HG03469 (cell line): ENCODE measurements at regions not wholly inside any gene's neighbourhood (a gene's known extent, or its start where the extent isn't known, plus 50 kb on each side); places are given as distances from the start of the nearest gene placed in this dataset.
"Not testable (repeated sequence)": the region's sequence is repeated elsewhere in the genome, so short reads cannot be mapped to it uniquely, and the experiment has no call there.

Source experiments
- ATAC-seq: cut with Tn5 transposase; IDR thresholded peaks from one replicate; pipeline ENCODE4 v1.9.1; 2021; ENCODE audit warnings: mild to moderate bottlenecking, moderate library complexity, moderate number of reproducible peaks; ENCODE audit not compliant: unreplicated experiment

DNA sequence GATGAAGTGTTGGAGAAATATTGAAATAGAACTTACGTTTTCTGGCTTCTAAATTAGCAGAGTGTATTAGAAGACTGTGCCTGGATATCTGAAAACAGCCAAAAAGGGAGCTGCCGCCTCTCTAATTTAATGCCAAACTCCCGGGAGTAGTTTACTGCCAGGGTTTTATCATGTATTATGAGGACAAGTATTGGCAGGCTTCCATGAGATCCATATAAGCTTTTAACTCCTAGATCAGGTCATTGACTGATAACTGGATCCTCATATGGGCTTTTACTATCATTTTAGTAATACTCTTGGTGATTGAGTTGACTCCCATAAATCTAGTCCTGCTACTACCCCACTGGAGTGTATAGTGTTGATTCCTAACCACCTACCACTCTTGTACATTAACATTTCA is 178.4 kb upstream of the CXADR start:
- ATAC-seq = no peak

DNA sequence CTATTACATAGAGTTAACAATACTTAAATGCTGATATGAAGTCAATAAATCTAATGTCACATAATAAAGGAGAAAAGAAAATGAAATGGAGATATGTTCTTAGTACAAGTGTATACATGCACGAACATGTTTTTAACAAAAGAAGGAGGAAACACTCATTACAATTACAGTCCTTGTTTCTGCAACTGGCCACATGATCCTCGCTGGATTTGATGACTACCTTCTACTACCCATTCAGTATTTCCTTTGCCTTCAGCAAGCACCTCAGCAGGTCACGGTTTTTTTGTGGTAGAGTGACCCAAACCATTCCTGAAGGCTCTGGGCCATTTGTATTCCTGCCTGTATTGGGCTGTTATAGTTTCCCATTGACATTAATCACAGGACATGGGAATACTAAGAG is 172.8 kb upstream of the CXADR start:
- ATAC-seq = no peak

DNA sequence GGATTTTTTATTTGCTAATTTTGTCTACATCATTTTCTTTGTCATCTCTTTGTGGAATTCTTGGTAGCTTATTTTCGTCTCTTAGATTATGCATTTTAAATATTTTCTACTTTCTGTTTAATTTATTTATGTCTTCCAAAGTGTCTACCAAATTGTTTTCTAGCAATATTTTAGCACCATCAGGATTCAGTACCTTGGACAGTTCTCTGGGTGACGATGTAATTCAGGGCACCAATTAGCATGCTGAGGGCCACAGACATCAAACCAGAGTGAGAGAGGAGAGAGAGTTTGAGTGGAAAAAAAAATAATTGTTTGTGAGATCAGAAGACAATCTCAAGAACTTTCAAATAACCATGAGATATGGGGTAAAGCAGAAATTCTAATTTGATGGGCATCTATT is 169.8 kb upstream of the CXADR start:
- ATAC-seq = no peak

DNA sequence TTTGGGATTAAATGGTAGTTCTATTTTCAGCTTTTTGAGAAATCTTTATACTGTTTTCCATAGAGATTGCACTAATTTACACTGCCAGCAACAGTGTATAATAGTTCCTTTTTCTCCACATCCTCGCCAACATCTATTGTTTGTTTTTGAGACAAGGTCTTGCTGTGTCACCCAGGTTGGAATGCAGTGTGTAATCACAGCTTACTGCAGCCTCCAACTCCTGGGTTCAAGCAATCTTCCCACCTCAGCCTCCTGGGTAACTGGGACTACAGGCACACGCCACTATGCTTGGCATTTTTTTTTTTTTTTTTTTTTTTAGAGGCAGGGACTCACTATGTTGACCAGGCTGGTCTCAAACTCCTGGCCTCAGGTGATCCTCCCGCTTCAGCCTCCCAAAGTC is 164.5 kb upstream of the CXADR start:
- ATAC-seq = no peak

DNA sequence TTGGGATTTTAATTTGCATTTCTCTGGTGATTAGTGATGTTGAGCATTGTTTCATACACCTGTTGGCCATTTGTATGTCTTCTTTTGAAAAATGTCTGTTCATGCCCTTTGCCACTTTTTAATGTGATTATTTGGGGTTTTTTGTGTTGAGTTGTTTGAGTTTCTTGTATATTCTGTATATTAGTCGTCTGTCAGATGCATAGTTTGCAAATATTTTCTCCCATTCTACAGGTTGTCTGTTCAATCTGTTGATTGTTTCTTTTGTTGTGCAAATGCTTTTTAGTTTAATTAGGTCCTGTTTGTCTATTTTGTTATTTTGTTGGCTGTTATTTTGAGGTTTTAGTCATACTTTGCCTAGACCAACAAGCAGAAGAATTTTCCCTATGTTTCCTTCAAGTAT is 164.0 kb upstream of the CXADR start:
- no peak for ATAC-seq

DNA sequence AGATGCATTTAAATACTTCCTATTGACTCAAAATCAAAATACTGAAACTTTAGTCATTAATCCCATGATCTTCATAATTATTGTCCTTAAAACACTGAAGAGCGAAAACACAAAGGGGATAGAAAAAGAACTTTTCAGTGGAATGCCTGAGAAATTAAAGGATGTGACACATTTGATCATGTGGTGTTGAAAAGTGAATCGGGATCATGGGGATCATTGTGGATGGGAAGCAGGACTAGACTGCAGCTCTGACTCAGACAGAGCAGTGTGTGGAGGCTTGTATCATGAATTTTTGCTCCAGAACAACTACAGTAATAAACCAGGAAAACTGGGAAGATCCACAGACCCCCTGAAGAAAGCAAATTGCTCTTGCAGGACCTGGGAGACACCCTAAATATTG is 161.1 kb upstream of the CXADR start:
- no peak for ATAC-seq

DNA sequence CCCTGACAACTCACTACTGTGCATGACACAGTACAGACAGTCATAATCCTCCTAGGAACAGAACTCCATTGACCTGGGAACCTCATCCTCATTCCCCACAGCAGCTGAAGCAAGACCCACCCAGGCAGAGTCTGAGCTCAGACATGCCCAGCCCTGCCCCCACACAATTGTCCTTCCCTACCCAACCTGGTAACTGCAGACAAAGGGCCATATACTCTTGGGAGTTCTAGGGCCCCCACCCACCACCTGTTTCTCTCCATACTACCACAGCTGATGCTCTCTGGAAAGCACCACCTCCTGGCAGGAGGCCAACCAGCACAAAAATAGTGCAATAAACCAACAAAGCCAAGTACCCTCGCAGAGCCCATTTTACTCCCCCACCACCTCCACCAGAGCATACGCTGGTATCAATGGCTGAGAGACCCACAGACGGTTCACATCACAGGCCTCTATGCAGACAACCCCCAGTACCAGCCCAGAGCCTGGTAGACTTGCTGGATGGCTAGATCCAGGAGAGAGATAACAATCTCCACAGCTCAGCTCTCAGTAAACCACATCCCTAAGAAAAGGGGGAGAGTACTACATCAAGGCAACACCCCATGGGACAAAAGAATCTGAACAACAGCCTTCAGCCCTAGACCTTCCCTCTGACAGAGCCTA is 159.7 kb upstream of the CXADR start:
- no peak for ATAC-seq

DNA sequence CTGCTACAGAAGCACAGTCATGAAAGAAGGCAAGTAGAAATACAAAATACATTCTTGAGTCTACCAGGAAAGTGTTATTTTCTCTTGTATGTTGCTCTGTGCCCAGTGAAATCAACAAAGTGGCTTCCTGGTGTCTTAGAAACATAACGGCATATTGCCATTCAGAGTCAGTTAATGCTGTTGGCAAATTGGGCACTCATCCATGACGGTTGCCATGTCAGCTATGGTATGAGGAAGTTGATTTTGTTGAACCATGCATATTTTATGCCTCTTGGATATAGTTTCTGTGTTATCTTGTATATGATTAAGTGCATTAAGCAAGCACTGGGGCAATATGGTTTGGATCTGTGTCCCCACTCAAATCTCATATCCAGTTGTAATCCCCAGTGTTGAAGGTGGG is 153.1 kb upstream of the CXADR start:
- ATAC-seq = no peak

DNA sequence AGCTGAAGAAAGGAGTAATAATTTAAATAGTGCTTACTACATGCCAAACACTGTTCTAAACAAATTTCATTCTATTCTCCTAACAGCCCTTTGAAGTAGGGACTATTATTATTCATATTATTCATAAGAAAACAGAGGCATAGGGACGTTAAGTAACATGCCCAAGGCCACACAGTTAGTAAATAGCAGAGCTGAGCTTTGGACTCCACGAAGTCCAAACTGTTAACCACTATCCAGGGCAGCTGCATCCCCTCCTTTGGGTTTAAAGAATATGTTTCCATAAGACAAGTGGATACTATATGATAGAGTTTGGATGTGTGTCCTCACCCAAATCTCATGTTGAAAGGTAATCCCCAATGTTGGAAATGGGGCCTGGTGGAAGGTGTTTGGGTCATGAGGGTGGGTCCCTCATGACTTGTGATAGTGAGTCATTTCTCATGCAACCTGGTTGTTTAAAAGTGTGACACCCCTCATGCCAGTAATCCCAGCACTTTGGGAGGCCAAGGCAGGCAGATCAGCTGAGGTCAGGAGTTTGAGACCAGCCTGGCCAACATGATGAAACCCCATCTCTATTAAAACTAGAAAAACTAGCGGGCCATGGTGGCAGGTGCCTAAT is 144.0 kb upstream of the CXADR start:
- ATAC-seq = no peak

DNA sequence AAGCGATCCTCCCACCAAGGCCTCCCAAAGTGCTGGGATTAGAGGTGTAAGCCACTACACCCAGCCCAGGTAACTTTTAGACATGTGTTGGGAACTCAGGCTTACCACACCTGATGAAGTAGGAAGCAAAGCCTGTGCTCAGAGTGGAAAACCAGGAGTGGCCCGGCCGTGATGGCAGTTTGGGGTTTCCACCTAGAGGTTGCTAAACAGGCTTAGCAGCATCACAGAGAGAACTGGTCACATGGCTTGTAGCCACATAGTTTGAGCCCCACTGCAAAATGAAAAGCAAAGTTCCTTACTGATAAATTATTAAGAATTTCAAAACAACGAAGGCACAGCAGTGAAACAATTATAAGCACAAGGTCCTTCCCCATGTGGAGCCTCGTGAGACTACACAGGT is 142.6 kb upstream of the CXADR start:
- ATAC-seq = no peak

DNA sequence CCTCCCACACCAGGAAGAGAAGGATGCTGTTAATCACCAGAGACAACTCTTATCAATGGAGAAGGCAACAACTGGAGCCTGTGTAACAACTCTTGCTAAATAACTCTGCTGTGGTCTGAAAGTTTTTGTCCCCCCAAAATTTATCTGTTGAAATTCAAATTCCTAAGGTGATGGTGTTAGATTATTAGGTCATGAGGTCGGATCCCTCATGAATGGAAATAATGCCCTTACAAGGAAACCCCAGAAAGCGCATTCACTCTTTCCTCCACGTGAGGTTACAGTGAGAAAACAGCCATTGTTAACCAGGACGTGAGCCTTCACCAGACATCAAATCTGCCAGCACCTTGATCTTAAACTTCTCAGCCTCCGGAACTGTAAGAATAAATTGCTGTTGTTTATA is 141.9 kb upstream of the CXADR start:
- no peak for ATAC-seq

DNA sequence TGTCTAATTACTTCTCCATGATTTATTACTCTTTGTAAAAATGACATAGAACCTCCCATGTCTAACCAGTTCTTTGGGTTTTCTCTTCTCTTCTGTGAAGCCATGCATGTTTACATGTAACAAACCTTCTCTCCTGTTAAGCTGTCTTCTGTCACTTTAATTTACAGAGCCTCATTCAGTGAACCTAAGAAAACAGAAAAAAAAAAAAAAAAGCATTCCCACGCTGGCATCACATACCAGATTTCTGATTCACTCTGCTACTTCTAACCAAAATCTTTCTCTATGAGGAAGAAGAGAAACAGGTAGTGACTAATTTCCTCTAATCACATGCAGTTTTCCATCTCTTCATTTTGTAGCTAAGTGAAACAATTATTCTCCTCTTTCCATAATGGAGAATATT is 141.4 kb upstream of the CXADR start:
- ATAC-seq = no peak

DNA sequence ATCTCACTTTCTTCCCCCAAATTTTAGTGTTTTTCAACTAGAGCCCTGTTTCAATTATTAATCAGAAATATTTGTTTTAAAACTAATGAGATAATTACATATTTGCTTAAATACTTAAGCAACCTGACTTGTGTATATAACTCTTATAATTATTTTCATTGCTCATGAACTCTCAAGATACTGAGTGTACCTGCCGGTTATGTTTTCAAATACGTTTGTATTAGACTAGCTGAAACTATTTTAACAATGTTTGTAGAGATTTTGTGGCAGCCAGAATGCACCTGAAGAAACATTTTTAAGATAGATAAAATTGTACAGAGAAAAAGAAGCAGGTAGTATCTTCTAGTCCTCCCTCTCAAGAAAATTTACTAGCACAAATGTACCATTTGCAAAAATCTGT is 140.6 kb upstream of the CXADR start:
- no peak for ATAC-seq

DNA sequence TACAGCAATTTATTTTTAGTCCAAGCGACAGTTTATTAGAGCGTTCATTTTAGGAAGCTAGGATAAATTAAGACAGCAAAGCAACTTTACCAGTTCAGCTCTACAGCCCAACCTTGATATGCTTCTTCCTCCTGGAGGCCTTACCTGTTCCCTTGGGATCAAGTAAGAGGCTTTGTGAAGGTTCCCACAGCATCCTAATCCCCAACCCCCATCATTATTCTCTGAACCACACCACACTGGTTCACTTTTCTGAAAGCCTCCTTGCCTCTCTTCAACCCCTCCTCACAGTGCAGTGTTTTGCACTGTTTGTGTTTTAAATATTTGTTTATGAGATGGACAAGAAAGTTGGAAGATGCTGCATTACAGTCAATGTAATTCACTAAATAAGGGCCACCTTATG is 126.3 kb upstream of the CXADR start:
- no peak for ATAC-seq

DNA sequence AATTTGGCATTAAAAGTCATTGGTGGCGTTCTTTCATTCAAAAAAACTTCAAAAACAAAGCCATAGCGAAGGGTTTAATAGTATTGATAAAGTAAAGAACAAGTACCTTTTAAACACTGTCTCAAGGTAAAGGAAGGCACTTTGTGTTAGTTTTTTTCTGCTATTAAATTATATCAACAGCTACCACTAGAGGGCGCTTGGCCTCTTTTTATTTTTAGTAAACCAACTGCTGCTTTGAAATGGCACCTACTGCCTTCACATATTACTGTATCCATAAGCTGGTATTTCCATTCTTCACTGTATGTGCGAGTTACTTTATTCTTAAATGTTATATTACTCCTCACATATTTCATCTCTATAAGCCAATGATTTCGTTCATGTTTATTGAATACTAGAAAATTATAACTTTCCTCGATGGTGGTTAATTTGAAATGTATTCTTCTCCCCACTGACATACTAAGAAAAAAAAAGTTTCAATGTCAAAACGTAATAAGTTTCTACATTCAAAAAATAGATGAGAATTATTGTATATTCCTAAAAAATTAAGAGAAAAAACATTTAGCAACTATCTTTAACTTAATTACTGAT is 125.7 kb upstream of the CXADR start:
- ATAC-seq = peak; percentile 76

DNA sequence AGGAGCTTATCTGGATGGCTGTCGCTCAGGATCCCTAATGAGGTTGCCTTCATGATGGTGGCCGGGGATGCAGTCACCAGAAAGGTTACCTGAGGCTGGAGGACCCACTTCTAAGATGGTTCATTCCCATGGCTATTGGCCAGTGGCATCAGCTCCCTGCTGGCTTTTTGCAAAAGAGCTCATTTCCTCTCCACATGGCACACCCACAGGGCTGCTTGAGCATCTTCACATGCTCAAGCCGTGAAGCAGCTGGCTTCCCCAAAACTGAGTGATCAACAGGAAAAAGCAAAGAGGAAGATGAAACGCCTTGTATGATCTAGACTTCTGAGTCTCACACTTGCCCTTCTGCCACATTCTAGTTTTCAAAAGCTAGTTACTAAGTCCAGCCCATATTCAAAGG is 124.6 kb upstream of the CXADR start:
- ATAC-seq = no peak

DNA sequence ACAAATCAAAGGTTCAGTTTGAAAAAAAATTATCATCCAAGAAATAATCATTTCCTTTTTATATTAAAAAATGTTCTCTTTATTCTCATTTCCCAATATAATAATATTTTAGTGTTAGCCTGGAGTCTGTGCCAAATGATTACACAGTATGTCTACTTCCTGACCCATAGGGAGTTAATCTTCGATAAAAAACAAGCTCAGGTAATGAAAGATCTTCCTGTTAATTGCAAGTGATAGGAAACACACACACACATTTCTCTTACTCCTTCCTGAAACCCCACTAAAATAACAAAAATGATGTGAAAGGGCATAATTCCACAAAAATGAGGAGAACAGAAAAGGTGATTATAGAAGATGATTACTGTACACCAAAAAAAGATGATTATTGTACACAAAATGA is 123.5 kb upstream of the CXADR start:
- ATAC-seq = no peak

DNA sequence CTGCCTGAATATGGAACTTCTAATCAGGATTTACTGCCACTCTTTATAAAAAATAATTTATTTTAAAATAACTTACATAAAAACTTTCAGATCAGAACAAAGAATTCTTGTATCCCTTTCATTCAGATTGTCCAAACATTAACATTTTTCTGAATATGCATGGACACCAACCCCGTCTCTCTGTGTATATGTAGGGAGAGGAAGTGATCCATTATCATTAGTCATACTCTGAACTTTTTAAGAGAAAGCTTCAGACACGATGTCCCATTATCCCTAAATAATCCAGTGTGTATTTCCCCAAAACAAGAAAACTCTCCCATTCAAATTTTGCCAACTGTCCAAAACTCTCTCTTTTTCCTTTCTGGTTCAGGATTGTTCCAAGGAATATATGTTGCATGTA is 122.3 kb upstream of the CXADR start:
- no peak for ATAC-seq

DNA sequence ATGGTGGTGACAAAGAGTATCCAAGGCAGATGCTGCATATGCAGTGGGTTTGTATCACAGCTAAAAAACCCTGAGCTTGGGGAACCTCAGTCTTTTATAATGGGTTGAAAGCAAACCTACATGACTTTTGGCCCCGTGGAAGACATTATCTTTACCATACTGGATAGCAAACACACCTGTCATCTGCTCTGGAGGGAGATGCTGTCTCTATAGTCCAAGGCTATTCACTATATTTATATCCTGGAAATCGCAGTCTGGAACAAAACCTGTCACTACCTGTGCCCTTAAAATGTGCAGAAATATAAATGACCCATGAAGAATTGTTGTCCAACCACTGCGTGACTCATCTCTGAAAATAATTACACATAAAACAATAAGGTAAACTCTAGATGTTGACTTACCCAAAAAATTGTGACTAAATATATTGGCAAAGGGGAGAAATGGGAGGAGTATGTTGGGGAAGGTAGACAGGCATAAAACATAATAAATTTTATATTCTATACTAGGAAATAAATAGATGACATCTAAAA is 121.0 kb upstream of the CXADR start:
- no peak for ATAC-seq

DNA sequence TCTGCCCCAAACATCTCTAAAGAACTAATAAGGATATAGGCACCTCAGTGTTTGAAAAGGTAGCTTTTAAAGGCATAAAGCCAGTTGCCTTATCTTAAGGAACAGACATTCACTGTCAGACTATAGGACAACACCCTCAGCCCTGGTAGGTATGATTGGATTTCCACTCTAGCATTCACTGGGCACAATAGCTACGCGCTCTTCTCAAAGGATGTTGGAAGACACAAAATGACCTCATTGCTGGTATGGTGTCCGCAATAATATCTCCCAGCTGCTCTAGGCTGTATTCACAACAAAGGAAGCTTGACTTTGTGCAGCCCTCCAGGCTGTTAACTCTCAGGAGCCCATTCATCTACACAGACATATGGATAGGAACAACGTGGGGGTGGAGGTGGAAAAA is 119.4 kb upstream of the CXADR start:
- no peak for ATAC-seq

DNA sequence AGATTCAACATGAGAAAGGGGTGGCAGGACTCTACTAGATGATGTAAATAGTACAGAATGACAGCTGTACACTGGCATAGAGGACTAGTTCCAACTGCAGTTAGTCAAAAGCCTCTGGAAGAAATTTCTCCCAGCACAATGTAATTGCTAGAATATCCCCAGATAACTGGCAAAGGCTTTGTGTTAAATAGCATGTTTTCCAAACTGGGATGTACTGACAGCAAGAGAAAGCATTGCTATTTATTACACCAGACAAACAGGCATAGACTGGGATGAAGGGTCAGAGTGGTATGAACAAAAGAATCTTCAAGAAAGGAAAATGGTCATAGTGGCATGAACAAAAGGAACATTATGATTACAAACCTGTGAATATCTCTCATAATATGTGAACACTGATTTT is 115.9 kb upstream of the CXADR start:
- no peak for ATAC-seq

DNA sequence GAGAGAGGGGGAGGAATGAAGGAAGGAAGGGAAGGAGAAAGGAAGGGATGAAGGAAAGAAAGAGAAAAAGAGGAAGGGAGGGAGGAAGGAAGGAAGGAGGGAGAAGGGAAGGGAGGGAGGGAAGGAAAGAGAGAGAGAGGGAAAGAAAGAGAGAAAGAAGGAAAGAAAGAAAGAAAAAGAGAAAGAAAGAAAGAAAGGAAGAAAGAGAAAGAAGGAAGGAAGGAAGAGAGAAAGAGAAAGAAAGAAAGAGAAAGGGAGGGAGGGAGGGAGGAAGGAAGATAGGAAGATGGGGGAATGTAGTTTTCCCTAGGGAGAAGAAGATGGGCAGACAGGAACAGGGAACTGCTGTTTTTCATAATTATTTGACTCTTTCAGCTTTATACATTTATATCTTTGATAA is 115.1 kb upstream of the CXADR start:
- no peak for ATAC-seq

DNA sequence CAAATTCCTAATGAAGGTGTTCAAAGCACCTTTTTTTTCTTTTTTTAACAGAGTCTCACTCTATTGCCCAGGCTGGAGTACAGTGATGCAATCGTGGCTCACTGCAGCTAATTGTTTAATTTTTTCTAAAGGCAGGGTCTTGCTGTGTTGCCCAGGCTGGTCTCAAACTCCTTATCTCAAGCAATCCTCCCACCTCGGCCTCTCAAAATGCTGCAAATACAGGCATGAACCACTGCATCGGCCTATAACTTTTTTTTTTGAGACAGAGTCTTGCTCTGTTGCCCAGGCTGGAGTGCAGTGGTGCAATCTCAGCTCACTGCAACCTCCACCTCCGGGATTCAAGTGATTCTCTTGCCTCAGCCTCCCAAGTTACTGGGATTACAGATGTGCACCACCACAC is 113.9 kb upstream of the CXADR start:
- ATAC-seq = not testable (repeated sequence)
